ENCODE measurements at regions not wholly inside any gene's neighbourhood (a gene's known extent, or its start where the extent isn't known, plus 50 kb on each side); places are given as distances from the start of the nearest gene placed in this dataset. TPM values are rescaled to one million over a fixed set of nuclear protein-coding genes. Genes with fewer than 3 reads are reported as not detected.

DNA sequence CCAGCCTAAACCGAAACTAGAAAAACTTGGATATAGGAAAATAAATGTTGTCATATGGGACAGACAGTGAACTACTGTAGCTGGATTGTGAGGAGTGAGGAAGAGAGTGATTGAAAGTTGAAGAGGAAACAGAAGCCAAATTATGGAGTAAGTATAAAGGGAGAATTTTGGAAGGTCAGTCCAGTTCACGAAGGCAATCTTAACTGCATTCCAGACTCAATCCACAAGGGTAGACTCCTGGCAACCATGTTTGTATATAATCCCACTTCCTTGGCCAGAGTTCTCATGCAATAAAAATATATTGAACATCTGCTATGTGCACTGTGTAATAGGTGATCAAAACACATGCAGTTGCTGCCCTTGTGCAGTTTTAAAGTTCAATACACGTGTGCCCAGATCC, 58.6 kb upstream of the CAMK2D start:
- Histone ChIP-seq H3K27ac (ENCODE audit: low read length, poor library complexity, severe bottlenecking) (no peak overlapping the region), H3K4me2 (ENCODE audit: low read length, poor library complexity, severe bottlenecking) (no peak overlapping the region), H3K4me1 (ENCODE audit: control insufficient read depth, insufficient read depth, low read depth, low read length) (no peaks in the 10 kb centered on the region), H2AK5ac (ENCODE audit: low read length, severe bottlenecking) (no peak overlapping the region), H3K4ac (ENCODE audit: low read depth in 1 of 2, low read length in 2 of 2) (no peak overlapping the region), H2BK5ac (ENCODE audit: low read depth, low read length, poor library complexity, severe bottlenecking) (no peak overlapping the region), H2BK15ac (ENCODE audit: low read depth, poor library complexity, severe bottlenecking) (no peak overlapping the region), H4K8ac (ENCODE audit: low read length) (no peak overlapping the region), H3K36me3 (ENCODE audit: control insufficient read depth in 1 of 2, insufficient read depth in 2 of 2, low read depth in 1 of 2, low read length in 2 of 2) (no peaks in the 10 kb centered on the region), H3K18ac (ENCODE audit: low read depth in 1 of 2, low read length in 2 of 2) (peak overlapping the region in 1 of 2 experiments; percentile 35), H3K23ac (ENCODE audit: low read length in 2 of 2) (no peak overlapping the region), H2BK12ac (ENCODE audit: low read length in 2 of 2) (no peak overlapping the region), H2BK120ac (ENCODE audit: low read depth, low read length) (no peak overlapping the region), H3K79me1 (replicated peaks; ENCODE audit: low read length, poor library complexity, severe bottlenecking) (no peaks in the 10 kb centered on the region), H2AFZ (ENCODE audit: low read depth, low read length) (no peak overlapping the region), H3K4me3 (ENCODE audit: insufficient read depth in 1 of 2, low read depth in 1 of 2, low read length in 2 of 2) (peak overlapping the region in 1 of 2 experiments; percentile 44), H3K9me3 (ENCODE audit: control insufficient read depth, low read length) (no peaks in the 10 kb centered on the region), H3K27me3 (ENCODE audit: control insufficient read depth in 1 of 2, insufficient read depth in 1 of 2, low read length in 2 of 2) (no peaks in the 10 kb centered on the region), H4K91ac (ENCODE audit: low read length) (no peak overlapping the region), H3K9ac (ENCODE audit: low read length) (no peak overlapping the region), H3K14ac (ENCODE audit: low read length in 2 of 2) (no peak overlapping the region)
- 82% methylated on average over 2 of the region's 3 CpGs for WGBS
- DNase-seq, result no peak

DNA sequence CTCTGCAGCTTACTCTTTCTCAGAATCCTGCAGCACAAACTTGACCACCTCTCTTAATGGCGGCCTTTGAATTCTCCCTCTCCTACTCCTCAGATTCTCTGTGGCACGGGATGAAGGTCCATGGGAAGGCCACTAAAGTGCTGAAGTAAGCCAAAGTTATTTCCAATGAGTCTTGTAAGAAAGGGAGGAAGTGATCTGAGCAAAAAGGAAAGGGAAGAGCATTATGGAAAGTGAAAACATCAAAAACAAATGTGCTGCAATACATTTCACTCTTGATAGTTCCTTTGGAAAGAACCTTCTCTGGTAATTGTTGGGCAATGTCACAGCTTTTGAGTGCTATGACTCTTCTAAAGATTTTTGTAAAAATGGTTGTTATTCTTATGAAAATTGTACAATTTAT, 54.3 kb upstream of the CAMK2D start:
- DNase-seq, result no peak
- Histone ChIP-seq H2BK120ac (ENCODE audit: low read depth, low read length) (no peak overlapping the region), H3K4me1 (ENCODE audit: control insufficient read depth, insufficient read depth, low read depth, low read length) (no peaks in the 10 kb centered on the region), H4K8ac (ENCODE audit: low read length) (no peak overlapping the region), H2BK12ac (ENCODE audit: low read length in 2 of 2) (no peak overlapping the region), H3K23ac (ENCODE audit: low read length in 2 of 2) (no peak overlapping the region), H3K4ac (ENCODE audit: low read depth in 1 of 2, low read length in 2 of 2) (no peak overlapping the region), H3K9ac (ENCODE audit: low read length) (no peak overlapping the region), H2AK5ac (ENCODE audit: low read length, severe bottlenecking) (no peak overlapping the region), H4K91ac (ENCODE audit: low read length) (no peak overlapping the region), H3K18ac (ENCODE audit: low read depth in 1 of 2, low read length in 2 of 2) (no peak overlapping the region), H2BK5ac (ENCODE audit: low read depth, low read length, poor library complexity, severe bottlenecking) (no peak overlapping the region), H3K9me3 (ENCODE audit: control insufficient read depth, low read length) (no peaks in the 10 kb centered on the region), H2AFZ (ENCODE audit: low read depth, low read length) (no peak overlapping the region), H3K36me3 (ENCODE audit: control insufficient read depth in 1 of 2, insufficient read depth in 2 of 2, low read depth in 1 of 2, low read length in 2 of 2) (no peaks in the 10 kb centered on the region), H3K4me2 (ENCODE audit: low read length, poor library complexity, severe bottlenecking) (no peak overlapping the region), H2BK15ac (ENCODE audit: low read depth, poor library complexity, severe bottlenecking) (no peak overlapping the region), H3K4me3 (ENCODE audit: insufficient read depth in 1 of 2, low read depth in 1 of 2, low read length in 2 of 2) (no peak overlapping the region), H3K27me3 (ENCODE audit: control insufficient read depth in 1 of 2, insufficient read depth in 1 of 2, low read length in 2 of 2) (no peaks in the 10 kb centered on the region), H3K14ac (ENCODE audit: low read length in 2 of 2) (no peak overlapping the region), H3K27ac (ENCODE audit: low read length, poor library complexity, severe bottlenecking) (no peak overlapping the region), H3K79me1 (replicated peaks; ENCODE audit: low read length, poor library complexity, severe bottlenecking) (no peaks in the 10 kb centered on the region)
- WGBS, result 95% methylated on average over 2 of the region's 2 CpGs

DNA sequence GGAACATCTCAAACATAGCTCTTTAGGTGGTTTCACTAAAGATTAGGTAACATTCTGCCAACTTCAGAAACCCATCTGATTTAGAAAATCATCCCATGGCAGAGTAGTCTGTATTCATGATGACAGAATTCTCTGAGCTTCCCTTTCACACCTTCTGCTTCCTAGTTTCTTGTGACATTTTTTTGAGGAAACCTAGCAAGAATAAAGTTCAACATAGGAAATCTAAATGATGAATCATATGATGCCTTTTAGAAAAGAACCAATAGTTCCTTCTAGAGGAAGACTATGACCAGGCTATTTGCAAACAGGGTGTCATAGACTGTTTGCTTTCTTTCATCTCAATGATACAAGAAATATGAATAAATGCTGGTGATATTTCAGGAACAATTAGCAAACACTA, 49.8 kb upstream of the CAMK2D start:
- H3K14ac ChIP-seq (ENCODE audit: low read length in 2 of 2), result no peak overlapping the region
- H2AK5ac ChIP-seq (ENCODE audit: low read length, severe bottlenecking), result no peak overlapping the region
- no peak overlapping the region for H3K23ac ChIP-seq (ENCODE audit: low read length in 2 of 2)
- H3K27me3 ChIP-seq (ENCODE audit: control insufficient read depth in 1 of 2, insufficient read depth in 1 of 2, low read length in 2 of 2), result no peaks in the 10 kb centered on the region
- H2BK15ac ChIP-seq (ENCODE audit: low read depth, poor library complexity, severe bottlenecking), result no peak overlapping the region
- H4K91ac ChIP-seq (ENCODE audit: low read length), result no peak overlapping the region
- no peaks in the 10 kb centered on the region for H3K4me1 ChIP-seq (ENCODE audit: control insufficient read depth, insufficient read depth, low read depth, low read length)
- no peaks in the 10 kb centered on the region for H3K36me3 ChIP-seq (ENCODE audit: control insufficient read depth in 1 of 2, insufficient read depth in 2 of 2, low read depth in 1 of 2, low read length in 2 of 2)
- no peak overlapping the region for H3K4me3 ChIP-seq (ENCODE audit: insufficient read depth in 1 of 2, low read depth in 1 of 2, low read length in 2 of 2)
- H4K8ac ChIP-seq (ENCODE audit: low read length), result no peak overlapping the region
- H3K4me2 ChIP-seq (ENCODE audit: low read length, poor library complexity, severe bottlenecking), result no peak overlapping the region
- DNase-seq, result no peak
- H2BK12ac ChIP-seq (ENCODE audit: low read length in 2 of 2), result no peak overlapping the region
- peak overlapping the region; percentile 17 for H3K9ac ChIP-seq (ENCODE audit: low read length)
- H2BK120ac ChIP-seq (ENCODE audit: low read depth, low read length), result no peak overlapping the region
- H3K79me1 ChIP-seq (replicated peaks; ENCODE audit: low read length, poor library complexity, severe bottlenecking), result no peaks in the 10 kb centered on the region
- H3K18ac ChIP-seq (ENCODE audit: low read depth in 1 of 2, low read length in 2 of 2), result no peak overlapping the region
- H3K27ac ChIP-seq (ENCODE audit: low read length, poor library complexity, severe bottlenecking), result no peak overlapping the region
- H2AFZ ChIP-seq (ENCODE audit: low read depth, low read length), result no peak overlapping the region
- H3K9me3 ChIP-seq (ENCODE audit: control insufficient read depth, low read length), result no peaks in the 10 kb centered on the region
- H3K4ac ChIP-seq (ENCODE audit: low read depth in 1 of 2, low read length in 2 of 2), result no peak overlapping the region
- H2BK5ac ChIP-seq (ENCODE audit: low read depth, low read length, poor library complexity, severe bottlenecking), result no peak overlapping the region

Small RNA genes lying in the stretch of these regions (small RNA-seq; reads per million reads assigned to genes)
- not detected for gene AC111193.1 (ENCODE audit: low read depth)
